Kidney (tissue), 13 donors: ENCODE measurements at regions not wholly inside any gene's neighbourhood (a gene's known extent, or its start where the extent isn't known, plus 50 kb on each side); places are given as distances from the start of the nearest gene placed in this dataset.

Source experiments
- DNase-seq, 5 donors: peaks; one replicate each; pipeline ENCODE4 v3.0.0-alpha.2; 2013 to 2020
- FAIRE-seq: peaks from 2 replicates; lab custom pipeline; 2012; peaks lifted over from hg19 to GRCh38; lab: Jason Lieb, UNC
- H3K27ac ChIP-seq, 2 donors: one replicate each; pipeline ENCODE4 v1.7.0; 2013; ENCODE audit warnings: low read depth in 2 of 2, low read length in 2 of 2, inconsistent platforms in 1 of 2
- H3K27me3 ChIP-seq: one replicate; pipeline ENCODE4 v1.7.1; 2013; ENCODE audit warnings: low read length, inconsistent platforms; ENCODE audit not compliant: control insufficient read depth, insufficient read depth
- H3K36me3 ChIP-seq, 3 donors: one replicate each; pipeline versions ENCODE4 v1.7.0 to v1.7.1; 2013; ENCODE audit warnings: low read length in 3 of 3, control low read depth in 1 of 3, inconsistent platforms in 1 of 3; ENCODE audit not compliant: insufficient read depth in 3 of 3, control insufficient read depth in 2 of 3
- H3K4me1 ChIP-seq, 3 donors: one replicate each; pipeline versions ENCODE4 v1.7.0 to v1.7.1; 2013; ENCODE audit warnings: low read length in 3 of 3, inconsistent platforms in 1 of 3, low read depth in 1 of 3; ENCODE audit not compliant: control insufficient read depth in 2 of 3, insufficient read depth in 2 of 3
- H3K4me3 ChIP-seq, 3 donors: one replicate each; pipeline versions ENCODE4 v1.7.0 to v1.8.1; 2013; ENCODE audit warnings: low read length in 3 of 3, control low read depth in 1 of 3, inconsistent platforms in 1 of 3
- H3K9ac ChIP-seq, 3 donors: one replicate each; pipeline versions ENCODE4 v1.7.0 to v1.7.1; 2013; ENCODE audit warnings: low read length in 3 of 3, control low read depth in 1 of 3, inconsistent platforms in 1 of 3
- H3K9me3 ChIP-seq, 3 donors: one replicate each; pipeline versions ENCODE4 v1.7.0 to v1.7.1; 2013; ENCODE audit warnings: low read length in 3 of 3, control low read depth in 1 of 3, inconsistent platforms in 1 of 3; ENCODE audit not compliant: control insufficient read depth in 2 of 3, insufficient read depth in 1 of 3
- intact Hi-C: fragments of 100-400 bp; cut with DNase I; formaldehyde crosslinking; loops from one replicate; pipeline ENCODE4 v1.11.1; 2022
- TF ChIP-seq, protein P1 (sequence below): IDR thresholded peaks from 3 replicates; pipeline ENCODE4 v1.5.1; 2012; ENCODE audit warnings: mild to moderate bottlenecking, moderate library complexity, borderline replicate concordance; ENCODE audit not compliant: insufficient read depth; ENCODE audit errors: extremely low read depth
- donor health status: control.
- donor health status: control.
- donor health status: control.
- donor health status: control.
- donor health status: control.
- donor health status: DM: yes; HTN: yes; CAD: no.
- donor health status: Normal renal cell carcinoma (clear cell type).

DNA sequence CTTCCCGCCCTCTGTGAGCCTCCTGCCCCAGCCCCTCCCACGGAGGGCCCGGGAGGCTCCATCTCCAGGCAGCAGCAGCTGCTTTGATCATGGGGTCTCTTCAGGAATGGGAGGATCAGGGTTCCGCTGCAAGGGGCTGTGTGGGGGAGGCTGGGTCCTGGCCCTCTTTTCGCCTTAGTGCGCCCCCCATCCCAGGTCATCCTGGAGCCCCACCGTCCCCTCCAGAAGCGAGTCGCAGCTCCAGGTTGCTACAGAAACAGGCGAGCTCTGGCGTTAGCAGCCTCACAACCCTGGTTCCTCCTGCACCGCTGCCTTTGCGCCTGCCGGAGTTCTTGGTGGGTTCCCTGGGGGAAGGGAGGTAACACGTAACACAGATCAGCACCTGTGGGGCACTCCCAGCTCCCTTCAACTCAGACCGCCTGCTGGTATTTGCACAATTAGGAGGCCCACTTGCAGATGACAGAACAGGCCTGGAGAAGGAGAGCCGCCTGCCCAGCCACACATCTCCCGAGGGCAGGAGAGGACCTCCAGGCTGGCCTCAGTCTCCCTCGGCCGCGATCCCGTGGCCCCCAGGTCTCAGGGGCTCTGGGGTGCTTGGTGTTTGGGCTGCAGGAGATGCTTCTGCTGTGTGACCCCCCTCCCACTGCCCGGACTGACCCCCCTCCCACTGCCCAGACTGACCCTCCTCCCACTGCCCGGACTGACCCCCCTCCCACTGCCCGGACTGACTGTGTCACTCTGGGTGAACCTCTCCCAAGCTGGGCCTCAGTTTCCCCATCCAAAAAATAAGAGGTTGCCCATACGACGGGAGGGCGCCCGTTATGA, 64.2 kb upstream of the ADRA2C start:
- Histone ChIP-seq H3K36me3 (no peaks in the 10 kb centered on the region), H3K27ac (no peak overlapping the region), H3K9me3 (peaks cover 0 to 7% (median 0%) of the 10 kb centered on the region in 3 donors), H3K4me3 (no peak overlapping the region), H3K9ac (no peak overlapping the region), H3K4me1 (peaks cover 0 to 2% (median 0%) of the 10 kb centered on the region in 3 donors), H3K27me3 (no peaks in the 10 kb centered on the region)
- FAIRE-seq, result no peak
- TF ChIP-seq, protein P1, sequence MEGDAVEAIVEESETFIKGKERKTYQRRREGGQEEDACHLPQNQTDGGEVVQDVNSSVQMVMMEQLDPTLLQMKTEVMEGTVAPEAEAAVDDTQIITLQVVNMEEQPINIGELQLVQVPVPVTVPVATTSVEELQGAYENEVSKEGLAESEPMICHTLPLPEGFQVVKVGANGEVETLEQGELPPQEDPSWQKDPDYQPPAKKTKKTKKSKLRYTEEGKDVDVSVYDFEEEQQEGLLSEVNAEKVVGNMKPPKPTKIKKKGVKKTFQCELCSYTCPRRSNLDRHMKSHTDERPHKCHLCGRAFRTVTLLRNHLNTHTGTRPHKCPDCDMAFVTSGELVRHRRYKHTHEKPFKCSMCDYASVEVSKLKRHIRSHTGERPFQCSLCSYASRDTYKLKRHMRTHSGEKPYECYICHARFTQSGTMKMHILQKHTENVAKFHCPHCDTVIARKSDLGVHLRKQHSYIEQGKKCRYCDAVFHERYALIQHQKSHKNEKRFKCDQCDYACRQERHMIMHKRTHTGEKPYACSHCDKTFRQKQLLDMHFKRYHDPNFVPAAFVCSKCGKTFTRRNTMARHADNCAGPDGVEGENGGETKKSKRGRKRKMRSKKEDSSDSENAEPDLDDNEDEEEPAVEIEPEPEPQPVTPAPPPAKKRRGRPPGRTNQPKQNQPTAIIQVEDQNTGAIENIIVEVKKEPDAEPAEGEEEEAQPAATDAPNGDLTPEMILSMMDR, result no peak
- intact Hi-C loops, result no loop called here
- peak in 2 of 5 donors; percentile 35 to 69 for DNase-seq

DNA sequence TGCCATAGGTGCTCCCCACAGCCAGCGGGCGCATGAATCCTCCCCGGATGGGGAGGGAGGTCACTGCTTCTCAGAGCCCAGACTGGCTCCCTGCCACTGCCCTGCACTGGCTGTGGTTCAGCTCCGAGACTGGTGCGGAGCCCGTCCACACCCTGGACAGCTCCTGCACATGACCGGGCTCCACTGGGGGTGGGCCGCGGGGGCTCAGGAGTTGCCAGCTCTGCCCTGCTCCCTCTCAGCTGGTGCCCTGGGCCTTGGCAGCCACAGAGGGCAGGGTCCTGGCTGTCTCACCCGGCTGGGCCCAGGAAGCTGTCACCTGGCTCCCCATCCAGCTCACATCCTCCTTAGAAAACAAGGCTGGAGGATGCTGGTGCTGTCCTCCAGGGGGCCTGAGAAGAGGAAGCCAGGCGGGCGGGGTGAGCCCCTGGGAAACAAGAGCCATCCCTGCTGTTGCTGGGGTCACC, 64.9 kb upstream of the ADRA2C start:
- no peak overlapping the region for H3K4me3 ChIP-seq
- H3K27me3 ChIP-seq, result no peaks in the 10 kb centered on the region
- H3K27ac ChIP-seq, result no peak overlapping the region
- intact Hi-C loops, result no loop called here
- TF ChIP-seq, protein P1, result no peak
- H3K9me3 ChIP-seq, result peaks cover 0 to 14% (median 0%) of the 10 kb centered on the region in 3 donors
- H3K36me3 ChIP-seq, result no peaks in the 10 kb centered on the region
- no peak overlapping the region for H3K9ac ChIP-seq
- H3K4me1 ChIP-seq, result peaks cover 0 to 2% (median 0%) of the 10 kb centered on the region in 3 donors
- FAIRE-seq (no peak), DNase-seq (peak in 2 of 5 donors; percentile 62 to 66)

DNA sequence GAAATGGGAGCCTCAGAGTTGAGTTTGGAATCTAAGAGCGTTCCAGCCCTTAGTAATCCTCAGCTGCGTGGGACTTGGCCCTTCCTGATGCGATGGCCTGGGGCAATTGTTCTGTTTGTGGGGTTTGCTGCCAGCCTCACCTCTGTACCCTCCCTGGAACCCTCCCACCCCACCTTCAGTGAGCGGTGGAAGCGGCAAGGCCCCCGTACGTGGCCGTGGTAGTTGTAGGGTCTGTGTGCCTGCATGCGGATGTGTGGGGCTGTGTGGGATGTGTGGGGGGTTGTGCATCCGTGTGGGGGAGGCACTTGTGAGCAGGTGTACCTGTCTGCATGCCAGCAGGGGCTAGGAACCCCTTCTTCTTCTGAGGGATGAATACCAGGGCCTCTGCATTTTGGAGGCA, 65.4 kb upstream of the ADRA2C start:
- Histone ChIP-seq H3K27ac (no peak overlapping the region), H3K27me3 (no peaks in the 10 kb centered on the region), H3K4me1 (peaks cover 0 to 2% (median 0%) of the 10 kb centered on the region in 3 donors), H3K9ac (no peak overlapping the region), H3K4me3 (no peak overlapping the region), H3K9me3 (peaks cover 0 to 17% (median 0%) of the 10 kb centered on the region in 3 donors), H3K36me3 (no peaks in the 10 kb centered on the region)
- intact Hi-C loops, result no loop called here
- FAIRE-seq, result no peak
- TF ChIP-seq, protein P1, result no peak
- DNase-seq, result peak in 1 of 5 donors; percentile 38
